ENCODE measurements at regions not wholly inside any gene's neighbourhood (a gene's known extent, or its start where the extent isn't known, plus 50 kb on each side); places are given as distances from the start of the nearest gene placed in this dataset.

DNA sequence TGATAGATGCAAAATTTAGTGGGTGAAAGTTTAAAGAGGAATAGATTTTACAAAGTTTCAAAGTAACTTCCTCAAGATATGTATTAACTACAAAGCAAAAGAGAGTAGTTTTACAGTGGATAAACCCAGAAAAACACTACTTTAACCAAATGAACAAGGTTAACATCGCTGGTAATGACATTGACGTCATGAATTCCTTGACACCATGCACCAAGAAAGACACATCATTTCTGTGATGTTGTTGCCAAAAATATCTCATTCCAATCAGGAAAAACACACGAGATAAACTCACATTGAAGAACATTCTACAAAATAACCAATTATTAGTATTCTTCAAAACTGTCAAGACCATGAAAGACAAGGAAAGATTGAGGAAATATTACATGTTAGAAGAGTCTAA lies 605.6 kb upstream of the SETBP1 start:
- H3K36me3 ChIP-seq (ENCODE audit: insufficient read depth, low read length): no peaks in the 10 kb centered on the region
- no peaks in the 10 kb centered on the region for H3K27me3 ChIP-seq (ENCODE audit: insufficient read depth, low read length)
- H3K4me3 ChIP-seq (ENCODE audit: low read length): no peak overlapping the region
- H2AFZ ChIP-seq (ENCODE audit: low read depth, low read length): no peak overlapping the region
- H3K4me1 ChIP-seq (ENCODE audit: insufficient read depth, low read length): peaks cover 6% of the 10 kb centered on the region
- no peaks in the 10 kb centered on the region for H3K9me3 ChIP-seq (ENCODE audit: low read length)

DNA sequence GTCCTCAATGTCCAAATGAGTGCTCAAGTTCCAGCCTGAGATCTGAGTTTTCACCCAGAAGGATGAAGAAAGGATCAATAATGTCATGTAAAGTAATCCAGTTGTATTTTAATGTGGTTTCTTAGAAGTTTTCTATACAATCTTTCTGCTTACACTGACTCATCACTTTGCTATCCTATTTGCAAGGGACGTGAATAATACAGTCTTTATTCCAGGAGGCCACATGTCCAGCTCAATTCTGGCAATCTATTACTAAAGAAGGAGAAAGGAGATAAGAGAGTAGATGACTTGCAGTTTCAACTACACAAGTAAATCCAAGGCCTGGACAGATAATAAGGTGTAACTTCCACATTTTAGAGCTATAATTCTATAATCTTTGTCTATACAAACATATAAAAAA lies 601.1 kb upstream of the SETBP1 start:
- no peak overlapping the region for H2AFZ ChIP-seq (ENCODE audit: low read depth, low read length)
- H3K4me1 ChIP-seq (ENCODE audit: insufficient read depth, low read length): peaks cover 9% of the 10 kb centered on the region

DNA sequence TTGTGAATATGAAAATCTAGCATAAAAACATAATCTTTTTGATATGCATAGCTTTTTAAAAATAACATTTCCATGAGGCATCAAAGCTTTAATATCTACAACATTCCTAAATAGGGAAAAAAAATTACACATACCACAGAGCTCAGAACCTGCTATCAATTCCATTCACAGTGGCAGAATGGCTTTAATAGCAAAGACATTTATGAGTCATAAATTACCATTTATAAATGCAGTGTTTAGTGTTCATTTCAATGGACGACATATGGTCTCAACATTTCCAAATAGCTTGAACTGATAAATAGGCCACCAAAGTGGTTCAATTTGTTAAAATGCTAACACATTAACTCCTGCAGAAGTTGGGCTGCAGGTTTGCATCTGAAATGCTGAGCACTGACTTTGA lies 600.6 kb upstream of the SETBP1 start:
- Histone ChIP-seq H3K9me3 (ENCODE audit: low read length) (no peaks in the 10 kb centered on the region), H3K36me3 (ENCODE audit: insufficient read depth, low read length) (no peaks in the 10 kb centered on the region), H3K4me1 (ENCODE audit: insufficient read depth, low read length) (peaks cover 9% of the 10 kb centered on the region), H3K27me3 (ENCODE audit: insufficient read depth, low read length) (no peaks in the 10 kb centered on the region), H3K4me3 (ENCODE audit: low read length) (no peak overlapping the region), H2AFZ (ENCODE audit: low read depth, low read length) (no peak overlapping the region)

More for the DNA sequence above, 601.1 kb upstream of the SETBP1 start:
- Histone ChIP-seq H3K4me3 (ENCODE audit: low read length) (no peak overlapping the region), H3K9me3 (ENCODE audit: low read length) (no peaks in the 10 kb centered on the region), H3K36me3 (ENCODE audit: insufficient read depth, low read length) (no peaks in the 10 kb centered on the region), H3K27me3 (ENCODE audit: insufficient read depth, low read length) (no peaks in the 10 kb centered on the region)

DNA sequence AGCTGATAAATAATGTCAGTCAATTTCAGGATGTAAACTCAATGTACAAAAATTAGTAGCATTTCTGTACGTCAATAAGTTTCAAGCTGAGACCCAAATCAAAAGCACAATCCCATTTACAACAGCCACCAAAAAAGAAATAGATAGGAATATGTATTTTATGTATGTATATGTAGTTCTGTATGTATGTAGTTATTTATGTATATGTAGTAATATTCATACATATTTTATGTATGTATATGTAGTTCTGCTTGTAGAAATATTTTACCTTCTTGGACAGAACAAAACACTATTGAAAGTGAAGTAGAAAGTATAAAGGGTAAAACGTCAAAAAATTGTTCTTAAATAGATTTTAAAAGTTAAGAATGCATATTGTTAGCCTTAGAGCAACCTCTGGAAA lies 591.0 kb upstream of the SETBP1 start:
- no peak overlapping the region for H2AFZ ChIP-seq (ENCODE audit: low read depth, low read length)
- H3K4me3 ChIP-seq (ENCODE audit: low read length): no peak overlapping the region
- H3K9me3 ChIP-seq (ENCODE audit: low read length): no peaks in the 10 kb centered on the region
- H3K36me3 ChIP-seq (ENCODE audit: insufficient read depth, low read length): no peaks in the 10 kb centered on the region
- peaks cover 2% of the 10 kb centered on the region for H3K4me1 ChIP-seq (ENCODE audit: insufficient read depth, low read length)
- H3K27me3 ChIP-seq (ENCODE audit: insufficient read depth, low read length): no peaks in the 10 kb centered on the region

DNA sequence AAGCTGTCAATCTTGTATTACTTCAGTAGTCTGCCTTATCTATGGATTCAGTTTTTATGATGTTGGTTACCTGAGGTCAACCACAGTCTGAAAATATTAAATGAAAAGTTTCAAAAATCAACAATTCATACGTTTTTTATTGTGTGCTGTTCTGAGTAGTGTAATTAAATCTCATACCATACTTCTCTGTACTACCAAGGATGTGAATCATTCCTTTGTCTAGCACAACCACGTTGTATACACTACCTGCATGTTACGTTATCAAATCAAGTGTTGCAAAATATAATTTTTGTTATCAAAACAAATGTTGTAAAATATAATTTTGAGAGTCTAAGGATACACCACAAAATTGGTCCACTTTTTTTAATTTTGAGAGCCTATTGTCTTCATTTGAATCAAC lies 590.2 kb upstream of the SETBP1 start:
- H3K27me3 ChIP-seq (ENCODE audit: insufficient read depth, low read length): no peaks in the 10 kb centered on the region
- H3K4me1 ChIP-seq (ENCODE audit: insufficient read depth, low read length): peaks cover 2% of the 10 kb centered on the region
- H3K9me3 ChIP-seq (ENCODE audit: low read length): no peaks in the 10 kb centered on the region
- H3K4me3 ChIP-seq (ENCODE audit: low read length): no peak overlapping the region
- H3K36me3 ChIP-seq (ENCODE audit: insufficient read depth, low read length): no peaks in the 10 kb centered on the region
- H2AFZ ChIP-seq (ENCODE audit: low read depth, low read length): no peak overlapping the region

DNA sequence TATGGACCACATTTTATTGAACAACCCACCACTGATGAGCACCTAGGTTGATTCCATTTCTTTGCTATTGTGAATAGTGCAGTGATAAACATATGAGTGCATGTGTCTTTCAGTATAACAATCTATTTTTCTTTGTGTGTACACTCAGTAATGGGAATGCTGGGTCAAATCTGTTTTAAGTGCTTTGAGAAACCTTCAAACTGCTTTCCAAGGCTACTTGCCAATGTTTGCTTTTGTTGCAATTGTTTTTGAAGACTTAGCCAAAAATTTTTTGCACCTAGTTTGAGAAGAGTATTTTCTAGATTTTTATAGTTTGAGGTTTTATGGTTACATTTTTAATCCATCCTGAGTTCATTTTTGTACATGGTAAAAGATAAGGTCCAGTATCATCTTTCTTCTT lies 587.4 kb upstream of the SETBP1 start:
- Histone ChIP-seq H3K9me3 (ENCODE audit: low read length) (no peaks in the 10 kb centered on the region), H3K4me3 (ENCODE audit: low read length) (no peak overlapping the region), H3K4me1 (ENCODE audit: insufficient read depth, low read length) (peaks cover 2% of the 10 kb centered on the region), H3K27me3 (ENCODE audit: insufficient read depth, low read length) (no peaks in the 10 kb centered on the region), H2AFZ (ENCODE audit: low read depth, low read length) (no peak overlapping the region), H3K36me3 (ENCODE audit: insufficient read depth, low read length) (no peaks in the 10 kb centered on the region)

DNA sequence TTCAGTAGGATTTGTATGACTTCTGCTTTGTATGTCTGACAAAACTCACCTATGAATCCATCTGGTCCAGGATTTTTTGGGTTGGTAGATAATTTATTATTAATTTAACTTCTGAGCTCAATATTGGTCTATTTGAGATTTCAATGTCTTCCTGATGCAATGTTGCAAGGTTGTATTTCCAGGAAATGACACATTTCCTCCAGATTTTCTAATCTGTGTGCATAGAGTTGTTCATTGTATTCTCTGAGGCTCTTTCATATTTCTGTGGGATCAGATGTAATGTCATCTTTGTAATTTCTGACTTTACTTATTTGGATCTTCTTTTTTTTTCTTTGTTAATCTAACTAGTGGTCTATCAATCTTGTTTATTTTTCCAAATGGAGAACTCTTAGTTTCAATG lies 584.7 kb upstream of the SETBP1 start:
- peaks cover 2% of the 10 kb centered on the region for H3K4me1 ChIP-seq (ENCODE audit: insufficient read depth, low read length)
- no peaks in the 10 kb centered on the region for H3K27me3 ChIP-seq (ENCODE audit: insufficient read depth, low read length)
- H3K9me3 ChIP-seq (ENCODE audit: low read length): no peaks in the 10 kb centered on the region
- H3K36me3 ChIP-seq (ENCODE audit: insufficient read depth, low read length): no peaks in the 10 kb centered on the region
- no peak overlapping the region for H2AFZ ChIP-seq (ENCODE audit: low read depth, low read length)
- H3K4me3 ChIP-seq (ENCODE audit: low read length): no peak overlapping the region

DNA sequence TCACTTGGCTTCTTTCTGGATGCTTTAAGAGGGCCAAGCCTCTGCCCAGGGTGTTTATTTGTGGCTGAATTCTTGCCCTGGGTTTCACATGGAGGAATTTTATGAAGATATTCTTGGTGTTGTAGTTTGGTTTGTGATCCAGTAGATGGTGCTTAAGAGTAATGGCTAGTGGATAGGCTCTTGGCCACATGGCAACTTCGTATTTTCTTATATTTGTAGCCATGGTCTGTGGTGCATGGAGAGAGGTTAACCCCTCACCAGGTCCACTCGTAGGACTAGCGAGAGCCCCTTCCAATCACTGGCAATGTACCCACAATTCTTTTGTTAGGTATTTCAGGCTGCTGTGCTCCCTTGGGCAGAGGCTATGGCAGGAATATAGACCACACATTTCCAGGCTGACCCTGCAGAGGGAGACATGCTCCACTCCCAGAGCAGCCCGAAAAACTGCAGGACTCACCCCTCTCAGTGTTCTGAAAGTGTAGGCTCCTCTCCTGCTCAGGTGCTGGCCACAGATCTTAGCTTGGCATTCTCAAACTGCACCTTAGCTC lies 582.1 kb upstream of the SETBP1 start:
- H3K9me3 ChIP-seq (ENCODE audit: low read length): no peaks in the 10 kb centered on the region
- H3K27me3 ChIP-seq (ENCODE audit: insufficient read depth, low read length): no peaks in the 10 kb centered on the region
- no peak overlapping the region for H3K4me3 ChIP-seq (ENCODE audit: low read length)
- H3K4me1 ChIP-seq (ENCODE audit: insufficient read depth, low read length): no peaks in the 10 kb centered on the region
- no peaks in the 10 kb centered on the region for H3K36me3 ChIP-seq (ENCODE audit: insufficient read depth, low read length)
- H2AFZ ChIP-seq (ENCODE audit: low read depth, low read length): no peak overlapping the region

DNA sequence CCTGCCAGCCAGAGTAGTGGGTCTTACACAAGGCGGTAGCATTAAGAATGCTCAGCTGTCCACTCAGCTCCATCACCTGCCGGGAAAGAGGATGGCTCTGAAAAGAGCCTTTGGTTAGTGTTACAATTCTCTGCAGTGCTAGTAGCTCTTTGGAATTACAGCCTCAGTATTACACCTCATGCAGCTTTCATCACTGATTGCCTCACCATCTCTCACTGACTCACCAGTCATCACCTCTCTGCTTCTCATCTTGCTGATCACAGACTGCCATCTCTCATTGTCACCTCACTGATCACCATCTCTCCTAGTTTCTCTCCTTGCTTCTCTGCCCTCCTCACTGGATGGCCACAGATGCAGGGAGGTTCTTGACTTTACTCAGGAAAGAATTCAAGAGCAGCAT lies 573.5 kb upstream of the SETBP1 start:
- Histone ChIP-seq H3K4me3 (ENCODE audit: low read length) (no peak overlapping the region), H3K27me3 (ENCODE audit: insufficient read depth, low read length) (no peaks in the 10 kb centered on the region), H3K36me3 (ENCODE audit: insufficient read depth, low read length) (no peaks in the 10 kb centered on the region), H3K4me1 (ENCODE audit: insufficient read depth, low read length) (no peaks in the 10 kb centered on the region), H2AFZ (ENCODE audit: low read depth, low read length) (no peak overlapping the region), H3K9me3 (ENCODE audit: low read length) (no peaks in the 10 kb centered on the region)

DNA sequence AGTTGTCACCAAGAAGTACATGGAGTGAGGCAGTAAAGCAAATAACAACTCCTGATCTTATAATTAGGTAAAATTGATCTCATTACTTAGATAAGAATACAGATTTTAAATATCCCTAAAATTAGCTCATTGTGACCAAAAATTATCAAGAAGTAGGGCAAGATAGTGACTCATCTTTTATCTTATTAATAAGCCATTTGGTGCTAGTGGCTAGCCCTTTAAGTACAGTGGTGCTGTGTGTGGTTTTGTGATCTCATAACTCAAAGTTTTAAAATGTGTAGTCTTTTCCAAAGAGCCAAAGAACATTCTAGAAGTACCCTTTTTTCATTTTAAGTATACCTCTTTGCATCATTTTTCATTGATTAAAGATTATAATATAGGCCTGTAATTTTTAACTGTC lies 569.4 kb upstream of the SETBP1 start:
- Histone ChIP-seq H3K9me3 (ENCODE audit: low read length) (no peaks in the 10 kb centered on the region), H2AFZ (ENCODE audit: low read depth, low read length) (no peak overlapping the region), H3K4me1 (ENCODE audit: insufficient read depth, low read length) (no peaks in the 10 kb centered on the region), H3K4me3 (ENCODE audit: low read length) (no peak overlapping the region), H3K27me3 (ENCODE audit: insufficient read depth, low read length) (no peaks in the 10 kb centered on the region), H3K36me3 (ENCODE audit: insufficient read depth, low read length) (no peaks in the 10 kb centered on the region)

DNA sequence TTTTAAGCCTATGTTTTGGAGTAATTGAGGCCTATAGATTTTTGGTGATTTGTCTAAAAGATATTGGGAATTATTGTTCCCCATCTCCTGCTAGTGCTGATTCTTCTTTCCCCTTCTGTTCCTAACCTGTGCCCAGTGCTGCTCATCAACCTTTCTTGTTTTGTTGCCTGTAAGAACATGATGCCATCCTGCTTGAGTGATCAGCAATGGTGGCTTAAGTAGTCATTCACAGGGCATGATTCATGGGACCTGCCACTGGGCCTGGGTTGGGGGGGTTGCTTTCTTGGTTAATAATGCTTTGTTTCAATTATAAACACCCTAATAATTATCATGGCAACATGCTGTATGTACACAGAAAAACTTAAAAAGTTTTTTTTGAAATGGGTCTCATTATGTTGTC lies 562.9 kb upstream of the SETBP1 start:
- H3K27me3 ChIP-seq (ENCODE audit: insufficient read depth, low read length): no peaks in the 10 kb centered on the region
- H3K4me1 ChIP-seq (ENCODE audit: insufficient read depth, low read length): no peaks in the 10 kb centered on the region
- no peaks in the 10 kb centered on the region for H3K36me3 ChIP-seq (ENCODE audit: insufficient read depth, low read length)
- no peak overlapping the region for H3K4me3 ChIP-seq (ENCODE audit: low read length)
- H3K9me3 ChIP-seq (ENCODE audit: low read length): no peaks in the 10 kb centered on the region
- no peak overlapping the region for H2AFZ ChIP-seq (ENCODE audit: low read depth, low read length)

DNA sequence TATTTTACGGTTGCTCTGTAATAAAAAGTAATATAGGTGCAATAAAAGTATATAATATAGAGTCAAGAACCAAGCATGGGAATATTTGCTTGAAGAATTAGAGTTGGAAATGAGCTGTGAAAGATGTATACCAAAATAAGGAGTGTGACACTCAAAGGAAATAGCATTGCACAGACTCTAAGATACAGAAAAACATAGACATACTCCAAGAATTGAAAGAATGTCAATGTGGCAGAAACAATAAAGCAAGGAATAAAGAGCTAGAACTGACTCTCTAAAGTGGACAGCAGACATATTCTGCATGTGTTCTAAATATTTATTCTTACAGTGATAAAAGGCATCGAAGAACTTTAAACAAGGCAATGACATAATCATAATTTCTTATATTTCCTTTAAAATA lies 561.1 kb upstream of the SETBP1 start:
- no peaks in the 10 kb centered on the region for H3K36me3 ChIP-seq (ENCODE audit: insufficient read depth, low read length)
- no peaks in the 10 kb centered on the region for H3K9me3 ChIP-seq (ENCODE audit: low read length)
- no peaks in the 10 kb centered on the region for H3K27me3 ChIP-seq (ENCODE audit: insufficient read depth, low read length)
- H3K4me3 ChIP-seq (ENCODE audit: low read length): no peak overlapping the region
- H2AFZ ChIP-seq (ENCODE audit: low read depth, low read length): no peak overlapping the region
- H3K4me1 ChIP-seq (ENCODE audit: insufficient read depth, low read length): no peaks in the 10 kb centered on the region

DNA sequence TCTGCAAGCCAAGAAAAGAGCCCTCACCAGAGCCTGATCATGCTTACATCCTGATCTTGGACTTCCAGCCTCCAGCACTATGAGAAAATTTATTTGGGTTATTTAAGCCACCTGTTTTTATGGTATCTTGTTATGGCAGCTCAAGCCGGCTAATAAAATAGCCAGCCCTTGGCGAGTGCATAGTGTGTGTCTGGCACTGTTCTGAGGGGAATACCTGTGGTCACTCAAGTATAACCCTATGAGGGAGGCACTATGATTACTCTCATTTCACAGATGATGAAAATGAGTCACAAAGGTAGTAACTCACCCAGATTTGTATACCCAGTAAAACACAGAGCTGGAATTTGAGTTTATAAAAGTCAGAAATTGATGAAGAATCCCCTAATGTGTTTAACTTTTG lies 556.9 kb upstream of the SETBP1 start:
- Histone ChIP-seq H3K4me3 (ENCODE audit: low read length) (no peak overlapping the region), H3K4me1 (ENCODE audit: insufficient read depth, low read length) (no peaks in the 10 kb centered on the region), H3K27me3 (ENCODE audit: insufficient read depth, low read length) (no peaks in the 10 kb centered on the region), H3K36me3 (ENCODE audit: insufficient read depth, low read length) (no peaks in the 10 kb centered on the region), H3K9me3 (ENCODE audit: low read length) (no peaks in the 10 kb centered on the region), H2AFZ (ENCODE audit: low read depth, low read length) (no peak overlapping the region)

DNA sequence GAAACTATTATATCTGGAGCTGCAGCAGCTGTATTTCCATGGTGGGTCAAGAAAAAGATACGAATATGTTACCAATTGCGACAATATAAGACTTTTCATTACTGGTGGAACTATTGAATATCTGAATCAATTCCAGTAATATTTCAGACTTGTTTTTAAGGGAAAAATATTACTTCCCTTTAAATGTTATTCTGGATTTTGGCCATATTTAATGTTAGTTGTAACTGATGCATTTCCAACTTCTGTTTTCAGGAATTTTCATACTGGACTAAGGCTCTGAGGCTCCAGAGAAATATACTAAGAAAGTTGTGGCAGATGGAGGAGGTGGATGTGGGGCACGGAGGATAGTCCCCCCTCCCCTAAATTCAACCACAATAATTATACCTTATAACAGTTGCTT lies 555.2 kb upstream of the SETBP1 start:
- Histone ChIP-seq H3K4me1 (ENCODE audit: insufficient read depth, low read length) (no peaks in the 10 kb centered on the region), H3K27me3 (ENCODE audit: insufficient read depth, low read length) (no peaks in the 10 kb centered on the region), H3K36me3 (ENCODE audit: insufficient read depth, low read length) (no peaks in the 10 kb centered on the region), H3K4me3 (ENCODE audit: low read length) (no peak overlapping the region), H3K9me3 (ENCODE audit: low read length) (no peaks in the 10 kb centered on the region), H2AFZ (ENCODE audit: low read depth, low read length) (no peak overlapping the region)
